ENCODE measurements at regions not wholly inside any gene's neighbourhood (a gene's known extent, or its start where the extent isn't known, plus 50 kb on each side); places are given as distances from the start of the nearest gene placed in this dataset.

GRCh38 chr9:20226345-20226744 is 396.0 kb downstream of the MLLT3 start:
- no peak for TF ChIP-seq TAF1 (IDR thresholded peaks at IDR 0.05; ENCODE audit: low read depth, low read length)
- no peak for TF ChIP-seq POLR2AphosphoS5 (IDR thresholded peaks at IDR 0.05; ENCODE audit: low read depth, low read length)
- no peak for TF ChIP-seq POLR2A (IDR thresholded peaks at IDR 0.05; ENCODE audit: low read depth, low read length)
- TF ChIP-seq PAX5 (IDR thresholded peaks at IDR 0.05; ENCODE audit: insufficient read depth, low read length, severe bottlenecking) = no peak
- TF ChIP-seq POU2F2 (IDR thresholded peaks at IDR 0.05; ENCODE audit: low read depth, low read length) = no peak

All from GM12891 (cell line).